Suppressor macrophage treated with lipopolysaccharide for 4 hours (primary cell): ENCODE measurements at regions not wholly inside any gene's neighbourhood (a gene's known extent, or its start where the extent isn't known, plus 50 kb on each side); places are given as distances from the start of the nearest gene placed in this dataset.

Source experiments
- DNase-seq: peaks from one replicate; pipeline ENCODE4 v3.0.0-alpha.2; 2020

DNA sequence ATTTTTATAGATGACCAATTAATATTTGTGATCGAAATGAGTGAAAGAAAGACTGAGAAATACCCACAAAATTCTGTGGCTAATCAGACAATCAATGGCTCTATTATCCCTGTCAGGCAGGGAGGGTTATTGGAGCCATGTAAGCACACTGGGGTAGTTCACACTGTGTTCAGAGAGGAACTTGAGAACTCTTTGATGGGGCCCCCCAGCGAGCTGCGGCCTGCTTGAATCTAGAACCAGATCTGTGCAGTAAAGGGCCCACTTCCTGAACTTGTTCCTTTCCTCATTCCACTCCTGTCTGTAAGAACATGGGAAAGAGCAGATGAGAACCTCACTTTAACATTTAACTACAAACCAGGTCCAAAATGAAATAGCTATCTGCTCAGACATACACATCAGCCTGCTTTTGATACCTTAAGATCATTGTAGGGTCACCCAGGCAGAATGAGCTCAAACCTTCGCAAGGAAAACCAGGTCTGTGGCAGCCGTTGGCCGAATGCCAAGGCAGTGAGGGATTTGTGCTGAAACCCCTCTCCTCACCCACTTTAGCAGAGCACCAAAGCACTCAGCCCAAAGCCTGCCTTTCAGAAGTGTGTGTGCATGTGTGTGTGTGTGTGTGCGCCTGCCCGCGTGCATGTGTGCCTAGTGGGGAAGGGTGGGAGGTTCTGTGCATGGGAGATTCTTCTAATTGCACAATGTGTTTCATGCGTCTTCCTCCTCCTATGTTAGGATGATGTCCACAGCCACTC lies 365.6 kb upstream of the MGMT start:
- no peak for DNase-seq

DNA sequence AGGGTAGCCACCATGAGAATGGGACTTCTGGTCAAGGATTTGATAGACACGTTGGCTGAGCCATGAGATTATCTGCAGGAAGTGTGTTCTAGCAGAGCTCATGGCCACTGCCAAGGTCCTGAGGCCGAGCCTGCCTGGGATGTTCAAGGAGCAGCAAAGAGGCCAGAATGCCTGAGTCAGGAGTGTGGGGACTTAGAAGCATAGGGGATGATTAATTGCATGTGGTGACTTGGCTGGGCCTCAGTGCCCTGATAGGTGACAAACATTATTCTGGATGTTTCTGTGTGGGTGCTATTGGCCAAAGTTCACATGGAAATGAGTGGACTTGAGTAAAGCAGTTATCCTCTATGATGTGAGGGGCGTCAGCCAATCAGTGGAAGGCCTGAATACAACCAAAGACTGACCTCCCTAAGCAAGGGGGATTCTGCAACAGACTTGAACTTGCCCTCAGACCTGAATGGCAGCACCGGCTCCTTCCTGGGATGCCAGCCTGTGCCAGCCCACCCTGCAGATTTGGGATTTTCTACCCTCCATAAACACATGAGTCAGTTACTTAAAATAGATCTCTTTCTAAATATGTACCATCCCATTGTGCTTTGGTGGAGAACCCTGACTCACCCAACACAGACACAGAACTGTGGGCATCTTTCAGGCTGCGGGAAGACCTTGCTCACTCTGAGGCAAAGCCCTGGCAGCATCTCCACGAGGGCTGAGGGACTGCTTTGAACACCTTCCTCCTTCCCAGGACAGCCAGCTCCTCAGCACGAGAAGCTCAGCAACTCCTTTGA lies 363.9 kb upstream of the MGMT start:
- peak; percentile 3 for DNase-seq

- no peak for DNase-seq
These were observed 362.6 kb upstream of the MGMT start for GRCh38 chr10:129104266-129105045.

DNA sequence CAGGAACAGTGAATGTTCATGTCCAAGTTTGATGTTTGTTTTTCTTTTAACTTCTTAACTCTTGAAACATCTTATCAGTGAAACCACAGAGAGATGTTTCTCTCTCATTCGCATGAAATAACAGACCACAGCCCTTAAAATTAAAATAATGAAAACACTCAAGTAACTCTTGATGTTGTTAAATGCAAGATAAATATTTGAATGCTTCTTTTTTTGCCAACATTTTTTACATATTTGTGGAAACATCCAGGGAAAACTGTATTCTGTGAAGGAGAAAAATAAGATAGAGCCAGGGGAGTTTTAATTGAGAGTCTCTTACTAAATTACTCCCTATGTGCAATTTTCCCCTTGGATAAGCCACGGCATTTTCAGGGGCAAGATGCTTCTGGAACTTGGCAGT lies 361.8 kb upstream of the MGMT start:
- no peak for DNase-seq

DNA sequence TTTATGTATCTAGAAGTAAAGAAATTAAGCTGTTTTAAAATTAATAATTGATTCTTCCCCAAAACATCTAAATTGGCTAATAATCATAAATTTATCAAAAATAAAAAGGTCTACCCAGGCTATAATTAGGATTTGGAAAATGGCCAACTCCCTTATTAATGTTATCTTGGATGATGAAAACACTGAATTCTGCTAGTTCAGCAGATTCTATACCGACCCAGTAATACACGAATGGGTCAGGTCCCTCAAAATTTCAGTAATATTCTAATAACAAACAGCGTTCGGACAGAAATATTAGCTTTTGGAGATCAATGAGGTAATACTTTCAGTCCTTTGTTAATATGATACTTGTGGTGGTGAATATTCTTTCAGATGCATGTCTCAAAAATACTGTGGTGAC lies 360.7 kb upstream of the MGMT start:
- DNase-seq, result no peak

DNA sequence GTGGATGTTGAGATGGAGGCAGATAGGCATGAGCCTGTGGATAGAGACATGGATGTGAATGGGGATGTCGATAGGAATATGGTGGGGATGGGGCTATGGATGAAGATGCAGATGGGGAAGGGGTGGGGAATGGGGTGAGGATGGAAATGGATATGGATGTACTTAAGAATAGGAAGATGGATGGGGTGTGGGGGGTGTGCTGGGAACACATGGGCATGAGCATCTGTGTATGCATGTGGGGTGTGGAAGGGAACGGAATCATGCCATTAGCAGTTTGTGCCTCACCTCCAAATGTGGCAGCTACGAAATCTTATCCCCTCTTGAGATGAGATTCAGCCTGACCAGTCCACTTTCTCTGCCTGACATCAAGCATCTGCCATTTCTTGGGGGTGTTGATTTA lies 359.5 kb upstream of the MGMT start:
- no peak for DNase-seq

DNA sequence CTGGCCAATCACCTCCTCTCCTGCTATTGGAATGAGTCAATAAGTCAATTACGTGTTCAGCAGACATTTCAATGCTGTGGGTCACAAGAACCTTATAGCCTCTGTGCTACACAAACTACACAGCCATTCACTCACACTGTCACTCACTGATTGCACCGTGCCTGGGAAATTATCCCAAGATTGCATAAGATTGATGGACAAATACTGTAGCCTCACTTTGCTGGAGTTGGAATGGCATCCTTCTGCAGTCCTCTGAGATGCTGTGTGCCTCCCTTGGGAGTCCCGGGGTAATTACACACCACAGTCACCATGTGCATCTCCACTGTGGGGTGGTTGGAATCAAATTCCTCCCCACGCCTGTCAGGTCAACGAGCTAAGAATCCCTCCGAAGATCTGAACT lies 358.7 kb upstream of the MGMT start:
- no peak for DNase-seq

- DNase-seq, result no peak
These were observed 358.0 kb upstream of the MGMT start for GRCh38 chr10:129108994-129109393.

DNA sequence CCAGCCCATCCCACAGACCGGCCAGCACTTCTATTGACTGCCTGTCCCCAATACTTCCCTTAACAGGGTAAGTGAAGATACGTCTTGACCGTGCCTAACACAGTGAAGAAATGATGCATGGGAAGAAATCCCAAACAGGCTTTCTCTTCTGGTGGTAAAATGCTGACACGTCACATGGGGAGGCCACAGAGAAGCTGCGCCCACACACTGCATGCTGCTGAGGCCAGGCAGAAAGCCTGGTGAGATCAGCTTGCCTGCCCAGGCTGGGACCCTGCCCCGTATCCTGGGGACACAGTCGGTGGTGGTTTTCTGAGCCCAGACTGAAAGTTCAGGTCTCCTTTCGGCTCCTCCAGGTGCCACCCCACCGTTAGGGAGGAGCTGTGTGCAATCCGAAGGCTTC lies 356.3 kb upstream of the MGMT start:
- no peak for DNase-seq

DNA sequence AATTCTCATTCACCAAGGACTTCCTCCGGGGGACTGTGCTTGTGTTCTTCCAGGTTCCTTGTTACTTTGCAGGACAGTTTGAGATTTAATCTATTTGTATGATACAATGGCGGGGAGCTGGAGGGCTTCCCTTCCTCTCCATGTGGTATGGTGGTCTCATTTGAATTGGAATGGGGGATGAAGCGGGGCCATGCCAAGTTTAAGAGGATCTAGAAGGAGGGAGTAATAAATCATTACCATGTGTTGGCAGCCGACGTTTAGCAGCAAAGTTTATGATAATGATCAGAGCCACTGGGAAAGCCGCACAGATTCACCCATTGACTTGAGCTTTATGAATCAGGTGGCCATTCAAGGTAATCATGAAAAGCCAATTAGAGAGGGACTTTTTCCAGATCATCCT lies 355.1 kb upstream of the MGMT start:
- no peak for DNase-seq

DNA sequence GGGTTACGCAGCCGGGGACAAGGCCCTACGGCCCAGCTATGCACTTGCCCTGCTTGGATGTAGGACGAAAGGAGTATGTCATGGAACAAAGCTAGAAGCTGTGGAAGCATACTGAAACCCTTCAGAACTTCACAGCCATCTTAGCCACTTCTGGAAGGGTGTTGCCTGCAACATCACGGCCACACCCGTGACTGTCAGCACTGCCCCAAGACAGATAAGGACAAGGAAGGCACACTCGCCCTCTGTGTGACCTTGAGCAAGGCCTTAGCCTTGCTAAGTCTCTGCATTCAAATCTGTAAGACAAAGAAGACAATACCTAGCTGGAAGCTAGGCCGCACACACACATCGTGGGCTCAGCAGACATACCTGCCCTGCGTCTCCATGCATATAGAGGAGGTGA lies 352.5 kb upstream of the MGMT start:
- no peak for DNase-seq

DNA sequence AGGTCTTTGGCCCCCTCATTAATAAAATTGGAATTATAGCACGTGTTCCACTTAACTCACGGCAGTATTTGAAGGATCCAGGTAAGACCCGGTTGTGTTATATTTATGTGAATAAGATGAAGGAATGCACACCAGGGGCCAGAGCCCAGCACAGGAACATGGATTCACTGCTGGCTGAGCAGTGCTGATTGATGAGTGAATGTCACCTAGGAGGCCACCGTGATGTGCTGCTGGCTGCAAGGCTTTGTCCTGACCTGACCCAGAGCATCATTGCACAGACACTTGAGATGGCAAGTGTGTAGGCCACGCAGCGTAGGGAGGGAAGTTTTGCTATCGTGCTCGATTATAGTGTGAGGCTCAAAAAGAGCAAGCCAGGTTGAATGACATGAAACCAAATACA lies 350.7 kb upstream of the MGMT start:
- no peak for DNase-seq

- no peak for DNase-seq
These were observed 346.6 kb upstream of the MGMT start for GRCh38 chr10:129120441-129120840.

DNA sequence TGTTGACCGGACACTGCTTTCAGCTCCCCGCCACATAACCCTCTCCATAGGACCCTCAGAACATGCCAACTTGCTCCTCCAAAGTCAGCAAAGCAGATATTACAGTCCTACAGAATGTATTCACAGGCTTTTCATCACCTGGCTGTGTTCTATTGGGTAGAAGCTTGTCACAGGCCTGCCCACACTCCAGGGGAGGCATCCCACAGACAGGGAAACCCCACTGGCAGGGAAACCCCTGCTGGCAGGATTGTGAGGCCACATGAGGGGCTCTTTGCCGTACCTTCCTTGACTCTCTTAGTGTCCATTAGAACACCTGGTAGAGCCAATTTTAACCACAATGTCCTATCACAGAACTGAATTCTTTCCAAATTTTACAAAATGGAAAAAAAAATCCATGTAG lies 344.2 kb upstream of the MGMT start:
- DNase-seq, result no peak

DNA sequence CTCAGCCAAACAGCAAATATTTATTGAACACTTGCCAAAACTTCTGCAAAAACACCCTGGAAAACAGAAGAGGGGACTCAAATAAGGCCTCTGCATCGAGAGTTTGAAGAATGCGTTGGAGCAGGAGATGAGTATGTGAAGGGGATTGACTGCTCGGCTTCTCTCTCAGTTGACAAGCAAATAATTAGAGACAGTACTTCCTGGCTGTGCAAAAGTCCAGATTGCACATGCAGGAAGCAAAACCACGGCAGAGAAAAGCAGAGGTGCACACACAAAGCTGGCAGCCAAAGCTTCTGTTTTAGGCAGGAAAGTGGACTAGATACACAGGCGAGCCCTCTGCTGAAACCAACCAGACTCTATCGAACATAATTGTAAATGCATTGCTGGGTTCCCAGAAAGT lies 343.6 kb upstream of the MGMT start:
- DNase-seq, result no peak

DNA sequence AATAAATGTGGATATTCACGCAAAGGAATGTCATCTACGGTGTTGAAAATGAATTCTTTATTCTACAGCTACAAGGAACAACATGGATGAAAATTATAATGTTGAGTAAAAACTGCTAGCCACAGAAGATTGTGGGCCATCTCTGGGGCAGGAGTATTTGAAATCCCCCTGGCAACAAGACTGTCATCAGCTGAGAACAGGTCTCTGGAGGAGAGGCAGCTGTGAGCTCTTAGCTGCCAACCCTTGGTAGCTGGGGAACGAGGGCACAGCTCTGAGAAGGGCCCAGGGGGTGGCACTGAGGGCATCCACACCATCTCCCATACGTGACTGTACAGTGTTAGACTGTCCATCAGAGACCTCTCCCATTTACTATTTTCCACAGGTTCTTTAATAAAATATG lies 340.1 kb upstream of the MGMT start:
- no peak for DNase-seq

- no peak for DNase-seq
These were observed 335.4 kb upstream of the MGMT start for GRCh38 chr10:129131457-129132132.

- no peak for DNase-seq
These were observed 333.2 kb upstream of the MGMT start for GRCh38 chr10:129133856-129134255.

GRCh38 chr10:129134371-129134770 lies 332.7 kb upstream of the MGMT start:
- no peak for DNase-seq

DNA sequence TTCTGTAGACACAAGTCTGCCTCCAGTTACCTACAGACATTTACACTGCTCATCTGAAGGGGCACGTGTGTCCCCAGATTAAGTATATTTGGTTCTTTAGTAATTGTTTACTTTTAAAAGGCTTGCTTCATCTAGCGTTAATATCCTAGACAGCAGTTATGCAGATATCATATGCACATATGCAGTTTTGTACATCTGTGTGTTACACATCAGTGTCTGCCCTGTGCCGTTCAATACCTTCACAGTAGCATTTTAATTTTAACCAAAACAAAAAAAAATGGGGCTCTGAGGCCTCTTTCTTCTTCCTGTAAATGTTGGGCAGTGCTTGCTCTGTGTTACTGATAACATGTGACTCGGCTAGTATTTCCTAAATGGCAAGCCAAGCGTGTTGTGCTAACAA lies 331.4 kb upstream of the MGMT start:
- DNase-seq, result no peak

DNA sequence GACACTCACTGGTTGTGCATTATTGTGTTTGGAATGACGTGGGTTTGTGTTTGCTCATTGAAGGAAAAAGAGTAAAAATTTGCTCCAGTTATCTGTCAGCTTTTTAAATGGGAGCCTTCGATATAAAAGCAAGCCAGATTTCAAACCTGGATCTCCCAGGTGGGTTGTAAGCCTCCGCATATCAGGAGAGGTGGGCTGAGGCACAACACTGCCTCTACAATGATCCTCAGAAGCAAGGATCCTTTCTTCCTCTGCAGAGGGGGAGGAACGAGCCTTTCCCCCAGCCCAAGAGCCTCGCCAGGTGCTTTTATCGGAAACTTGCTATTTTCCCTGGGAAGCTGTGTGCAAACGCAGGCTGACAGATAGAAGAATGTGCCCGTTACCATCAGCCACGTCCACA lies 331.0 kb upstream of the MGMT start:
- no peak for DNase-seq

DNA sequence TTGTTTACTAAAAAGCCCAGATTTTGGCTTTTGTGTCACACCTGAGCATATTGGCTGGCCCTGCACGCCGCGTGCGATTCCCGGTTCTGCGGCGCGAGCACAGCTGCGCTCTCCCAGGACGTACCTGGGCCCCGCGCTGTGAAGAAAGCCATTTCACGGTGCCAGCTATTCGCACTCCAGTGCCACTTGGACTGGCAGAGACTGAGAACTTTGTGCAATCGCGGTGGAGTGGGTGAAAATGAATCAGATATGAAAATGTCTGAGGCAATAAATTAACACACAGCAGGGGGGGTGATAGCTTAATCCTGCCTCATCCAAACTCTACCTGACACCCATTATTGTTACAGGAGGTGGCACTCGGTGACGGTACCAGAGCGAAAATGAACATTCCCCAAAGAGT lies 330.1 kb upstream of the MGMT start:
- no peak for DNase-seq
